KG1 (cell line): ENCODE measurements at regions not wholly inside any gene's neighbourhood (a gene's known extent, or its start where the extent isn't known, plus 50 kb on each side); places are given as distances from the start of the nearest gene placed in this dataset.

Source experiments
- DNase-seq: peaks from one replicate; lab custom pipeline; 2025; lab: John Stamatoyannopoulos, UW

DNA sequence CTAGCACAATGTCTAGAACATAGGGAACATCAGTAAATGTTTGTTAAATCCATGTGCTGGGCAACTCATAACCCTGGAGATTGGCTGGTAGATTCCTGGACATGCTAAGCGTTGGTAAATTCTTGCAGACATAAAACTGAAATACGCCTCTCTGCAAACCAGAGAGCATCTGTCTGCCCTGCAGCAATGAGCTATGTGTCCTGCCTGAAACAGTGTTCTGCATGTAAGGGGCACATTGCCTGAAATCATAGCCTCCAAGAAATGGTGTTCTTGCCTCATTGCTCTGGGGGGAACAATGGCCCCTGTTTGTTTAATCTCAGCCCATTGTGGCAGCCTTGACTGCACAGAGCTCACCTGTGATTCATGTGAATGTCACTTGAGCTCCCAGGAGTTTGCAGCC, 113.5 kb upstream of the CCL2 start:
- no peak for DNase-seq

DNA sequence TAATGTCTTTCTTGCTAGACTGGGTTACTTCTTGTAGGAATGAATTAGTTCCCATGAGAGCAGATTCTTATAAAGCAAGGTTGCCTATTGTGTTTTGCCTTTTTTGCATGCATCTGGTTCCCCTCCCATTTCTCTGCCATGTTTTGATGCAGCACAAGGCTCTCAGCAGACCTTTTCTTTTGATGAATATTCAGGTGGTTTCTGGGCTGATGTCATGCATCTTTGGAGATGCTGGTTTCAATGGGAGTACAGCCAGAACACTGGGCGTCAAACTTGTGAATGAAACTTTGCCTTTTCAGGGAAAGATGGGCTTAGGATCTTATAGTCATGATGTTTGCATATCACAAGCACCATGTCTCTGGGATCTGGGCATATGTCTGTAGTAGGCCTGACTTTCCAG, 111.7 kb upstream of the CCL2 start:
- no peak for DNase-seq

DNA sequence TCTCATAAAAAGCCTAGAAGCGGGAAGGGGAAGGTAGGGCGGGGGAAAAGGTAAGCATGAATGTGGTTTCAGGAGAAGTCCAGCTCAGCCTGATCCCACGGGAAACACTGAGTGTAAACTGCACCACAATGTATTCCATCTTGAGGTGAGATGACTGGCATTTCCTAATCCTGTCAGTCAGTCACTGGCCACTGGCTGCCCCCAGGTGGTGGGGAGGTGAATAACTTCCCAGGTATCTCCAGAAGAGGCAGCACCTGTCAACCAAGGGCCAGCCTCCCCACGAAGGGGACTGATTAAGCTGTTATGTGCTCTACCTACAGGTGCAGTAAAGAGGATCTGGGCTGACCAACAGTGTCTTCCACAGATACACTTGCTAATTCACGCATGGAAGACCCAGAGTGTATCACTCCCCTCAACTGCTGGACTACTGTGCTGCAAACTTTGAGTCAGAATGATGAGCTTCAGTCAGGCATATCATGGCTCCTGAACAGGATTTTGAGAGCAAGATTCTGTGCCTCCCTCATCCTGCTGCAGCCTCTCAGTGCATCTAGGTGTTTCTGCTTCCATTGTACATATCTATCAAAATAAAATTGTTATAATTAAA, 108.5 kb upstream of the CCL2 start:
- DNase-seq = peak; percentile 21

DNA sequence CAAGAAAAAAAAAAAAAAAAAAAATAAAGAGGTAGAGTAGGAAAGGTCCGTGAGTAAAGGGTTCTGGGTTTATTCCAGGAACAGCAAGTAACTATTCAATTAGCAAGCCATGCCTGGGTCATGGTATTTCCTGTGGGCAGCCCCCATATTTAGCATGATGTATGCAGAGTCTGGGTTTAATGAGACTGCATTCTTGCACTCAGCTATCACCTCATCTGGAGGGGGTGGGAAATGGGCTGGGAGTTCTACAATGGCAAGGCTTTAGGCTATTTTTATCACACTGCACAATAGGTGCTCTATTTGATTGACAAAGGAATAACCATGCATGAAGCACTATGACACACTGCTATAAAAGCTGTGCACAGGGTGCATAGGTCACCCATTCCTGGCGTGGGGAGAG, 104.0 kb upstream of the CCL2 start:
- DNase-seq = no peak

DNA sequence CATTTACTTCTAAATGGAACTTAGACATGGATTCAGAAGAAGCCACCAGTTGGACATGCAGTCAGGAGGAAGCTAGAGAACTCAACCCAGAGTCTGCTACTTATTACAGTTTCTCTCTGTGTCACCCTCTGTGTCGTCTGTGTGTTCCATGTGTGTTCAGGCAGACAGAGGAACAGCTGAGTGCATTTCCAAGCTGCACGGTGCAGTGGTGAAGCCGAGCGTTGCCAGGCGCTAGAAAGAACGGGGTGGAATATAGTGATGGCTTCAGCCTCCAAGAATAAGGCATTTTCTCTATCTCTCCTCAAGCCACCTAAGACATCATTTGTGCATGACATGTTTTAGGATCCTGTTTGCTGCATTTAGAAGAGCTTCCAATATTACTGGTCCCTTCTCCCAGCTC, 101.1 kb upstream of the CCL2 start:
- no peak for DNase-seq

DNA sequence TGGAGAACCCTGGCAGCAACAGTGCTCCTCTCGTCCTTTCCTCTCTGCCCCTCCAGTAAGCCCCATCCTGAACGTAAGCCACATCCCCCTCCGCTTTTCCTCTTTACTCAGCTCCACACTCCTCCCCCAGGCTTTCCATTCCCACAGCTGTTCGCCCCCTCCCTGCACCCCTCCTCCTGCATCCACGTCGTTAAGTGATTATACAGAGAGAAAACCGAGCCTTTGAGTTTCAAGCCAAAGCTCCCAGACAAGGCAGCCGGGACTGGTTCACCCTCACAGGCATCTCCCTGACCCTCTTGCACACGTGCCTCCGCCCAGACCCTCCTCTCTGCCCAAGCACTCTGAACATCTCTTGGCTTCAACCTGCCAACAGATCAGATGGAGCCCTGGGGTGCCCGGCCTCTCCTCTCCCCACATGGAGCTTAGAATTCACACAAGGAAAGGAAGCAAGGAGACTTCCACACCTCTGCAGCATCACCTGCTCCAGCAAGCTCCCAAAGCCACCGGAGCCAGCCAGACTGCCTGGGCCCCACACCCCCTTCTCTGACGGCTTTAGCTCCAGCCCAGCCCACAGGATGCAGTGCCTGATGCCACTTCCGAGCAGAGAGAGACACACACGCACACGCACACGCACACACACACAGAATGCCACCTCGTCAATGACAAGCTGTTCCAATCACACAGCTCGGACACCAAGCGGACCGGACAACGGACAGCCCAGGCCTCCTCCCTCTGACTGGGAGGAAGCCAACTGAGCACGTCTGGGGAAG, 99.9 kb upstream of the CCL2 start:
- no peak for DNase-seq

DNA sequence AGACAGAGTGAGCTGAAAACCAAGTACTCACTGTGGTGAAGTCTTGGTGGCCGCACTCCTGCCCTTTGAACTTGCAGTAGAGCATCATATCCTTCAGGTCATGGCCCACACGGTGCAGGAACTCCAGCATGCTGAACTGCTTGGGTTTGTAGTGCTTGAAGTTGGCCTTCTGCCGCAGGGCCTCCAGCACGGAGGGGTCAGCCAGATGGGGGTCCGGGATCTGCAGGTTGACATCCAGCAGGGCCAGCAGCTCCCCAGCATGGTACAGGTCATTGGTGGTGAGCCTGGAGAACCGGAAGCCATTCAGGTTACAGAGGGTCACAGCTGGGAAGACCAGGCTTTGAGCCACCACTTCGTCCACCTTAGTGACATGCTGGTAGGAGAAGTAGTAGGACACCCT, 99.1 kb upstream of the CCL2 start:
- no peak for DNase-seq

DNA sequence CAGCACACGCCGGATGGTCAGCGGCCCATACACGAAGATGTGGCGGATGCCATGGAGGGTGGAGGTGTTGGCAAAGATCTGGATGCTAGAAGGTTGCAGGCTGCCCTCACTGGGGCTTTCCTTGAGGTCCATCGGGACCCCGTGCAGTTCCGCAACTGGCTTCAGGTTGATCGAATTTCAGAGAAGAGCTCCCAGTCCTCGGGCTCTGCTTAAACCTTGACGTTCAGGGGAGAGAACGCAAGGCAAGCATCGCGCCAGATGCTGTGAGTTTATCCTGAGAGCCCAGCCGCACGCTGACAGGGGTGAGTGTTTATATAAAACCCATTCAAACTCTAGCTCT, 98.7 kb upstream of the CCL2 start:
- DNase-seq = no peak

DNA sequence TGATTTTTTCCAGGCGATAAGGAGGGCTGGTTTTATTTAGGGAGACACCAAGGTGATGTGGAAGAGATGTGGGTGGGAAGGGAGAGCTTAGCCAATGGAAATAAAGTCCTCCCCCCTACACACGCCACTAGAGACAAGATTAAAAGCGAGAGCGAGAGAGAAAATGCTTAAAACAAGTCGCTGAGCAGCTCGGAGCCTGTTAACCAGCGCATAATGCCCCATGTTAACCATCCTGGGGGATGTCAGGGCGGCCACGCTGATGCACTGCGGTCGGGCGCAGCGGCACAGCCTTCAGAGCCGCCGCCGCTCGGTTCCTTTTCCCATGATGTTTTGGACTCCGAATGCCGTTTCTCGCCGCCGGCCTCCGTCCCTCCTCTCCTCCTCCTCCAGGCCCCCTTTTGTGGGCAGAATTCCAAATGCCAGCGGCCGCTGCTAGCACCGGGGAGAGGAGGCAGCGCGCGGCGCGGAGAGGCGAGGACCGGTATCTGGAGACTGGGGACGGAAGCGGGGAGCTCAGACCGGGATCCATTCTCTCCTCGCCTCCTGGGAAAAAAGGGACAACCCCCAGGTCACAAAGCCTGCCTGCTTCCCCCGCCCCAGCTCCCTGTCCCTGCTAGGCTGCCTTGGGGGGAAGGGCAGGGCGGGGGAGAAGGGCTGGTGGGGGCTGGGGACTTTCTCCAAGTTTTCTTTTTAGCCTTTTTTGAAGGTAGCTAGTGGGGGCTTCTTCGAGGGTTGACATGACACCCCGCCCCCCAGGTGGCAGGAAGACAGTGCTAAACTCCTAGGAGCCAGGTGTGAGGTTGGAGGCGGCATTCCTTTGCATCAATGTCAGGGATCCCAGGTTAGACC, 98.1 kb upstream of the CCL2 start:
- DNase-seq = no peak

DNA sequence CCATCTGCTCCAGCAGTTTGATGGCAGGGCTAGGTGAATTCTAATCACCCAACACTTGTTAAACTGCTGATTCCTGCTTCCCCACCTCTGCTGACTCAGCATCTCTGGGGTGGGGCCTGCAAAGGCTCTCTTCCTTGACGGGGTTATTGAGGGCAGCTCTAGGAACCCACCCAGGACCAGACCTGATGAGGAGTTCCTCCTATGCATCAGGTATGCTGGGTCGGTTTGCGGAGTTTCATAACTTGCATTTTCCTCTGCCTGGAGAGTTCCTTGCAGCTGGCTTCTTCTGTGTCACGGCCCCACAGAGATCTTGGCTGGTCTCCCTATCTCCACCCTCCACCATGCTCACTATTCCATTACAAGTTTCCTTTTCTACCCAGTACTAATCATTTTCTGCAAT, 93.4 kb upstream of the CCL2 start:
- DNase-seq = no peak

DNA sequence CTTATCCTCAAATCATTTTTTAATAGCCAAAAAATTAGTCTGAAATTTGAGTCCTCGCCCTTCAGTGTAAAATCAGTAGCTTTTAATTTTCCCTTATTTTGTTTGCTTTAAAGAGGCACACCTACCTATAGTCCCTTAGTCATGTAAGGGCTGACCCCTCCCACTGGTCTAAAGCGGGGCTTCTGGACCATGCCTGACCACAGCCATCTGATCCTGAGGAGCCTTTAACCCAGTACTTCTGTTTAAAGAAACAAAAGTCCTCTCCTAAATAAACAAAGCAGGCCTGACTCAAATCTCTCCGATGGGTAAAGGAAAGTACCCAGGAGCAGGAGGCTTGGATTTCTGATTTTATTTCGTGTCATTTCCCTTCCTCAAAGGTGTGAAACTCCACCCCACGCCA, 92.0 kb upstream of the CCL2 start:
- no peak for DNase-seq

DNA sequence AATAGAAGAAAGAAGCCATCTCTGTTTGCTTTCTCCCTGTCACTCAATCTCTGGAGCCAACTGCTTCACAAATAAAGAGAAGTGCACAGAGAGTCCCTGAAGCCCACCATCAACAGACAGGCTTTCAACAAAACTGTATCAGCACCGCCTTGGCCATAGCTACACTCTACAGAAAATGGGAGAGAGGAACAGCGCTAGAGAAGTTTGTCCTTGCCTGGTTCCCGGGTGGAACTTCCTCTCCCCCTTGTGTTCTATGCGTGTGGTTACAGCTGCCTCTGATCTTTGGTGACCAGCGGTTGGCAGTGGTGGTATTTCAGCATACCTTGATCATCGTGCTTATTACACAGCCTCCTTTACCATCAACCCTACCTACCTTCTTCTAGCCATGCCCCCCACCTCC, 91.4 kb upstream of the CCL2 start:
- DNase-seq = no peak

DNA sequence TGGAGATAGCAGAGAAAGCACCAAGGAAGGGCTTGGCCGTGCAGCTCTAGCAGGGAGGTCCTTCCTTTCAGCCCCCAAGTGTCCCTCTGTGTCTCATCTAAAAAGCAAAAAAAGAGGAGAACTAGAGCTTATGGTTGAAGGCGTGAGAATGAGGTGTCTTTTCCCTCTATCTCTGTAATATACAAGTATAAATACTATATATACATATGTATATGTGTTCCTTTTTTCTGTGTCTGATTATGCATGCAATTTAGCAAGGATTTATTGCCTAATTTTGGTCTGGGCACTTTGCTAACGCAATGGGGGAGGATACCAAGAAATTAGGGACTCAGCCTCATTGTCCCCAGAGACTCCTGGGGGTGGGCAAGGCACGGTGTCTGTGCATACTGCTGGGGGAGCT, 90.2 kb upstream of the CCL2 start:
- DNase-seq = no peak

DNA sequence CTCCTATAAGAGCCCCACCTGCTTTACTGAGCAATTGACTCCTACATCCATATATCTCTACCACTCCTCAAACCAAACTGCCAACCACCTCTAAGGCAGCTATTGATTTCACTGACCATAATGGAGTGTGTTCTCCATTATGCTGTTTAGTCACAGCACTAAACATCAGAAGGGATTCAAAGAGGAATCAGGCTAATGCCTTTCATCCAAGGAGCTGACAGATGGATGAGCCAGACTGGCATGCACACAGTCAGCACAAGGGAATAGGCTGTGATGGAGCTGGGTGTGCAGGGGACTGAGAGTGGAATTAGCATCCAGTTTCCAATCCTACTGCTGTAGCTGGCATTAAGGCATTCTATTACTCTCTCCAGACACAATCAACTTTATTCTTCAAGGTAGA, 88.7 kb upstream of the CCL2 start:
- no peak for DNase-seq

DNA sequence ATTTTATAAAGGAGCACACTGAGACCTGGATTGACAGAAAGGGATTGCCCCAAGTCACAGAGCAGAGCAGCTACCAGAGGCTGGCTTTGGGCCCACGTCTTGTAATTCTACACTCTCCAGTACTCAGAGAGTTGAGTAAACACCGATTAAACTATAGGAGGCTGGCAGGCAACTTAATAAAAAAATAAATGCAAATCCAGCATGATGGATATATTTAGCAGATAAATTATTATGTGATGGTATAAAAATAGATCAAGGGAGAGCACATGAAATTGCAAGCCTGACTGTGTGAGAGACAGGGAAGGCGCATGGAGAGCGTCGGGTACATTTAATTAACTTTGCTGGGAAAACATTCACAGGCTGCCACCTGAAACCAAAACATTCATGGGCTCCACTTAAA, 87.7 kb upstream of the CCL2 start:
- no peak for DNase-seq

DNA sequence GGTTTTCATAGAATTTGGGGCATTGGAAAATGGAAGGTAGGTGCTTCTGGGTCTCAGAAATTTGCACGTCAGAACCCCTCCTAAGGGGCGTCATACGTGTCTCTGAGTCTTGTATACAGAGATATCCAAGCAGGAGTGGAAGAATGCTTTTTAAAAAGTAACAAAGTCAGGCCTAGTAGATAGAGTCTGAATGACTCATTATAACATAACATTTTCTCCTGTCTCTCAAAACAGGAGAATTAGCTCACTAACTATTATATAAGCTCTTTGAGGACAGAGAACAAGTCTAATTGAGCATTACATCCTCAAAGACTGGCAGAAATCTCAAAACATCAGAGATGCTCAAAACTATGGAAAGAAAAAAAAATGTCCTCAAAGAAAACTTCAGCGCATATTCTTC, 86.1 kb upstream of the CCL2 start:
- no peak for DNase-seq

DNA sequence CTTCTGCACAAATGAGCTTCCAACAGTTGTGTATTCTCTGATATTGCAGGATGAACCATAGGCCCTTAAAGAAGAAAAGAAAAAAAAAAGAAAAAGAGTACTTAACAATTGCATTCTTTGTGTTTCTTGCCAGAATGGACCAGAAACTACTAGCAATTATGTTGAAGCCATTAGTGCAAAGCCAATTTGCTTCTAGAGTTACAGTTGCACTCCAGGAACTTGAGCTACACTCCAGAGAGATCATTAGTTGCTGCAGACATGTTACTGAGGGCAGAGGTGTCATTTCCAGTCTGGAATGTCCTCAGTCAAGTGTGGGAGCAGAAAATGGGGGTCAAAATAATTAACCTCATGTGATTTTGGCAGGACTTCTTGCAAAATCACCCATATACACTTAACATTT, 85.6 kb upstream of the CCL2 start:
- DNase-seq = no peak

DNA sequence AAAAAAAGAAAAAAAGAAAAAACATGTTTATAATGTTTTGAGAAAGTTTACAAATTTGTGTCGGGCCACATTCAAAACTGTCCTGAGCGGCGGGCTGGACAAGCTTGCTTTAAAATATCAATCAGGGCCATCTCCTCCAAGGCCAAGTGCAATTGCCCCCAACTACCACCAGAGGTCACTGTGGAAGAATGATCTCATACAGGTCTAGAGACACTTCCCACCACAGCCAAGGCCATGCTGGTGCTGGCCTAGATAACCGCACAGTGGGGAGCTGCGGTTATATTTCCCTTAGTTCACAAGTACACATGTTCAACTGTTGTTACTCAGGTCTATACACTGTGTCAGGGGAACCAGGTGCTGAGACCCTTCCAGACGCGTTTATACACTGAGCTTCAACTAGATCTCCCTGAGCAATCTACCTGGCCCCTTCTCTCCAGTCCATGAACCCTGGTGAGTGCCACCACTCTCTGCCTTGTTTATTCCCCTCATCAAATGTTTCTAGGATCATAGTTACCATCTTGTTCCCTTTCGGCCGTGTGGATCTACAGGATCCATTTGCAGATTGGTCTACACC, 83.8 kb upstream of the CCL2 start:
- peak; percentile 31 for DNase-seq

DNA sequence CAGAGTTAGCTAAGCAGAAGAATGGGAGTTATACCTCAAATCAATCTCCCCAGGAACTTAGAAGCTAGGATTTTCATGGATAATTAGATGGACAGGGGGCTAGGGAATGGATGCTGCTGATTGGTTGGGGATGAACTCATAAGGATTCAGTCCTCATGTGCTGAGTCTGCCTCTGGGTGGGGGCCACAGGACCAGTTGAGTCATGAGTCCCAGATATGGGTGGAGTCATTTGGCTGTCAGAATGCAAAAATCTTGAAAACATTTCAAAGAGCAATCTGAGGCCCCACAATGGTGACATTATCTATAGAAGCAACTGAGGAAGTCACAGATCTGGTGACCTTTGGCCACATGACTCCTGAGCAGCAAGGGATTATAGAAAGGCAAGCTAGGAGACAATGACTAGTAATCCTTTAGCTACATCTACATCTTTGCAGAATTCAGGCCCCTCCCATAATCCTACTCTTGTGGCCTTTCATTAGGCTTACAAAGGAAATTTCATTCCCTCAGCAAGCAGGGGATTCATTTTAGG, 82.6 kb upstream of the CCL2 start:
- no peak for DNase-seq

DNA sequence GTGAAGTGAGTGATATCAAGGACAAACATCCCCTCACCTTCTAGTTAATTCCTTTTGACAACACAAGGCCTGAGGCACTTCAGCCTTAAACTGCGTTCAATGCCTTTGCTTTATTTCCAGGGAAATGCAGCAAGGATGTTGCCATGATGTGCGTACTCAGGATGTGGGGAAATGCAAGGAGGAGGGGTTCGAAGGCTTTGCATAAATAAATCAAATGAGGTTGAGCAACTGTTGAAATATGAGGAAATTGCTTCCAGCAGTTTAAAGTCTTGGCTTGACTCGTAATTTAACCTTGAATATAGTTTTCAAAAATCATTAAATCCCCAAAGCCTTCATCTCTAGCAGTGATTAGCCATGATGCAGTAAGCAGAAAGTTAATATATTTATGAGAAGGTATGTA, 81.8 kb upstream of the CCL2 start:
- no peak for DNase-seq

DNA sequence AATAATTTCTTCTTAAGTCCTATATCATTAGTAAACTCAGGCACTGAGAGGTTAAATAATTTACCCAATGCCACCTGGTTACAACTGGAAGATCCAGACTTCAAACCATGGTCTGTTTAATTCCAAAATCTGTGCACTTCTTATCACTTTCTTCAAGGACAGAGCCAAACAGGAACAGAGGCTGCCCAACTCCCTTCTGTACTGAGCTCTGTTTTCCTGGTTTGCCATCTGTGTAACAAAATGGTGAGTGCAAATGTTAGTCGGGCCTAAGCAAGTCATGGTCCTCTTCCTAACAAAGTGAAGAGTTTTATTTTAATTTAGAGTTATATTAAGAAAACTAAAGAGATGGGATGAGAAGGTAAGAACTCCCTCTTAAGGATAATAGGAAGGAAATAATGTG, 80.6 kb upstream of the CCL2 start:
- no peak for DNase-seq

DNA sequence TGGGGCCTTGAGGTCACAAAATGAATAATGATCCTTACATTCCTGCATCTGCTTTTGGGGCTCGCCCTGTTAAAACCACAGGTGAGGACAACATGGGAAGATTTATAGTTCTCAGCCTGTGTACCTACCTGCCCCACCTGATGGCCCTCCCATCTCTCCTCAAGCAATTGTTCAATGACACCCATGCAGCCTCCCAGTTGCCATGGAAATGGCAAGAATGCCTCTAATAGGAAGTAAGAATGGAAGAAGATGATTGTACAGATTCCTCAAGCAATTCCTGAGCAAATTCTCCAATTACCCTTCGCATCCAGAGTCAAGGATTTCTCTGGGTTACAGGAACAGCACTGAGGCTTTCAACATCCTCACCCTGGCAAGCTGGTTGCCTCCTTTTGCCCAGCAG, 78.6 kb upstream of the CCL2 start:
- DNase-seq = no peak

DNA sequence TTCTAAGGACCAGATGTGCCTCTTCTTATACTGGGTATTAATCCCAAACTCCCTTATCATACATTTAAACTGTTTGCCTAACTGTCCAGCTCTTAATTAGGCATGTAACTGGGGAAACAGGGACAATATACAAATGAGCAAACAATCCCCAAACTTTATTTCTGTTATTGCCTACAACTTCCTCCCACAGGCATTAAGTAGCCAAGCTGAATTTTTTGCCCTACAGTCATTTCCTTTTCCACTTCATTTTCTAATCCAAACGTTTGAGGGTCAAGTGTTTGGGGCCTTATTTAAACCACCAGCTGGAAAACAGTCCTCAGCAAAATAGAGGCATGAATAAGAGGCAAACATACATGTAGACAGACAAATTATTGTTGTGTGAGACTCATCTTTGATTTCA, 77.4 kb upstream of the CCL2 start:
- no peak for DNase-seq
